ENCODE measurements at regions not wholly inside any gene's neighbourhood (a gene's known extent, or its start where the extent isn't known, plus 50 kb on each side); places are given as distances from the start of the nearest gene placed in this dataset.
A peak's percentile ranks its signal among the peaks of the same experiment; 100 is the strongest.

- Histone ChIP-seq H3K9me3 (no peaks in the 10 kb centered on the region), H3K4me3 (no peak overlapping the region), H3K4me1 (no peaks in the 10 kb centered on the region), H3K27ac (no peak overlapping the region), H3K36me3 (ENCODE audit: low read depth, missing control alignments) (no peaks in the 10 kb centered on the region), H3K27me3 (no peaks in the 10 kb centered on the region)
- intact Hi-C loops (cut with DNase I; ENCODE audit: low total_unique reads), result no loop called here
- no peak for DNase-seq
- TF ChIP-seq CTCF (IDR thresholded peaks at IDR 0.05) (no peak), POLR2A (IDR thresholded peaks at IDR 0.05) (no peak)
- WGBS, 2 donors, result 65 to 74% methylated on average over 3 of the region's 3 CpGs
These were observed 797.9 kb upstream of the COBL start for GRCh38 chr7:52114509-52114908.

GRCh38 chr7:52114056-52114455 lies 797.4 kb upstream of the COBL start:
- H3K27me3 ChIP-seq, result no peaks in the 10 kb centered on the region
- H3K9me3 ChIP-seq, result no peaks in the 10 kb centered on the region
- DNase-seq, result no peak
- intact Hi-C loops (cut with DNase I; ENCODE audit: low total_unique reads), result no loop called here
- TF ChIP-seq POLR2A (IDR thresholded peaks at IDR 0.05), result no peak
- TF ChIP-seq CTCF (IDR thresholded peaks at IDR 0.05), result no peak
- no peak overlapping the region for H3K4me3 ChIP-seq
- H3K27ac ChIP-seq, result no peak overlapping the region
- H3K36me3 ChIP-seq (ENCODE audit: low read depth, missing control alignments), result no peaks in the 10 kb centered on the region
- H3K4me1 ChIP-seq, result no peaks in the 10 kb centered on the region
- WGBS, 2 donors, result 32 to 40% methylated on average over 2 of the region's 2 CpGs

- H3K4me1 ChIP-seq, result no peaks in the 10 kb centered on the region
- no peaks in the 10 kb centered on the region for H3K27me3 ChIP-seq
- H3K36me3 ChIP-seq (ENCODE audit: low read depth, missing control alignments), result no peaks in the 10 kb centered on the region
- TF ChIP-seq CTCF (IDR thresholded peaks at IDR 0.05) (no peak), POLR2A (IDR thresholded peaks at IDR 0.05) (no peak)
- intact Hi-C loops (cut with DNase I; ENCODE audit: low total_unique reads), result no loop called here
- no peak for DNase-seq
- H3K27ac ChIP-seq, result no peak overlapping the region
- peak overlapping the region; percentile 0 to 24 for H3K4me3 ChIP-seq
- no peaks in the 10 kb centered on the region for H3K9me3 ChIP-seq
- WGBS, 2 donors, result 52 to 59% methylated on average over 5 of the region's 5 CpGs
These were observed 790.7 kb upstream of the COBL start for GRCh38 chr7:52107355-52107754.

- H3K9me3 ChIP-seq, result no peaks in the 10 kb centered on the region
- H3K4me1 ChIP-seq, result no peaks in the 10 kb centered on the region
- H3K4me3 ChIP-seq, result no peak overlapping the region
- intact Hi-C loops (cut with DNase I; ENCODE audit: low total_unique reads), result no loop called here
- no peak overlapping the region for H3K27ac ChIP-seq
- WGBS, 2 donors, result 82 to 85% methylated on average over 1 of the region's 1 CpG
- DNase-seq, result no peak
- H3K36me3 ChIP-seq (ENCODE audit: low read depth, missing control alignments), result no peaks in the 10 kb centered on the region
- TF ChIP-seq CTCF (IDR thresholded peaks at IDR 0.05) (no peak), POLR2A (IDR thresholded peaks at IDR 0.05) (no peak)
- H3K27me3 ChIP-seq, result no peaks in the 10 kb centered on the region
These were observed 779.3 kb upstream of the COBL start for GRCh38 chr7:52095861-52096260.

GRCh38 chr7:52091996-52092395 lies 775.4 kb upstream of the COBL start:
- Histone ChIP-seq H3K27me3 (no peaks in the 10 kb centered on the region), H3K4me3 (no peak overlapping the region), H3K9me3 (no peaks in the 10 kb centered on the region), H3K36me3 (ENCODE audit: low read depth, missing control alignments) (no peaks in the 10 kb centered on the region), H3K27ac (no peak overlapping the region), H3K4me1 (no peaks in the 10 kb centered on the region)
- 64 to 66% methylated on average over 2 of the region's 2 CpGs for WGBS, 2 donors
- no peak for TF ChIP-seq POLR2A (IDR thresholded peaks at IDR 0.05)
- TF ChIP-seq CTCF (IDR thresholded peaks at IDR 0.05), result no peak
- DNase-seq, result no peak
- intact Hi-C loops (cut with DNase I; ENCODE audit: low total_unique reads), result no loop called here

Data from testis (tissue), 2 donors.